WTC11 (cell line): ENCODE measurements at regions not wholly inside any gene's neighbourhood (a gene's known extent, or its start where the extent isn't known, plus 50 kb on each side); places are given as distances from the start of the nearest gene placed in this dataset.

ENCODE experiments used
- ETV6 ChIP-seq: sonication (generic); formaldehyde crosslinking; IDR thresholded peaks from 2 replicates; pipeline ENCODE4 v1.8.1; 2022; ENCODE audit warnings: mild to moderate bottlenecking, missing genetic modification reagents
- NFYB ChIP-seq: sonication (generic); formaldehyde crosslinking; conservative IDR thresholded peaks from 2 replicates; pipeline ENCODE4 v1.8.0; 2022; ENCODE audit warnings: low read depth, missing genetic modification reagents
- TF ChIP-seq, protein P1 (sequence below): fragments of 200-600 bp; IDR thresholded peaks from 2 replicates; pipeline ENCODE4 v1.8.0; 2022; ENCODE audit warnings: antibody characterized with exemption
- TF ChIP-seq, protein P2 (sequence below): sonication (generic); formaldehyde crosslinking; IDR thresholded peaks from 2 replicates; pipeline ENCODE4 v1.8.1; 2023; ENCODE audit warnings: mild to moderate bottlenecking, moderate library complexity, missing genetic modification reagents

DNA sequence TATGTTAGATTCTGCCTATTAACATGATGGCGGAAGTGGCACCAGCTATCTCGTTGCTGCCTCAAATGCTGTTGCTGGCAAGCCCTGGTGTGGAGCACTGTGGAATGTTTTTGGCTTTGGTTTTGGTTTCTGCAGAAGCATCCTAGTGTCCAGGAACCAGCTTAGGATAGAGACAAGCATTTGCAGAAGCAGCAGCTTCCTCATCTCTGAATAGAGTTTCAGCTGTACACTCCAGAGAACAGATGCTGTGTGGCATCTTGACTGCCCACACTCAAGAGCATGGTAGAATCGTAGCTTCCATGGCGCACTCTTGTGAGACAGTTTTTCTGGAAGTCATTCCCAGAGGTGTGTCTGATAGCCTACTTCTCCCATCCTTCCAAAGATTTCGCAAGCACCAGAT is 145.3 kb upstream of the RXFP2 start:
- no peak for TF ChIP-seq ETV6 (CRISPR knock-in tag)
- TF ChIP-seq, protein P1, sequence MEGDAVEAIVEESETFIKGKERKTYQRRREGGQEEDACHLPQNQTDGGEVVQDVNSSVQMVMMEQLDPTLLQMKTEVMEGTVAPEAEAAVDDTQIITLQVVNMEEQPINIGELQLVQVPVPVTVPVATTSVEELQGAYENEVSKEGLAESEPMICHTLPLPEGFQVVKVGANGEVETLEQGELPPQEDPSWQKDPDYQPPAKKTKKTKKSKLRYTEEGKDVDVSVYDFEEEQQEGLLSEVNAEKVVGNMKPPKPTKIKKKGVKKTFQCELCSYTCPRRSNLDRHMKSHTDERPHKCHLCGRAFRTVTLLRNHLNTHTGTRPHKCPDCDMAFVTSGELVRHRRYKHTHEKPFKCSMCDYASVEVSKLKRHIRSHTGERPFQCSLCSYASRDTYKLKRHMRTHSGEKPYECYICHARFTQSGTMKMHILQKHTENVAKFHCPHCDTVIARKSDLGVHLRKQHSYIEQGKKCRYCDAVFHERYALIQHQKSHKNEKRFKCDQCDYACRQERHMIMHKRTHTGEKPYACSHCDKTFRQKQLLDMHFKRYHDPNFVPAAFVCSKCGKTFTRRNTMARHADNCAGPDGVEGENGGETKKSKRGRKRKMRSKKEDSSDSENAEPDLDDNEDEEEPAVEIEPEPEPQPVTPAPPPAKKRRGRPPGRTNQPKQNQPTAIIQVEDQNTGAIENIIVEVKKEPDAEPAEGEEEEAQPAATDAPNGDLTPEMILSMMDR = no peak
- TF ChIP-seq, protein P2, sequence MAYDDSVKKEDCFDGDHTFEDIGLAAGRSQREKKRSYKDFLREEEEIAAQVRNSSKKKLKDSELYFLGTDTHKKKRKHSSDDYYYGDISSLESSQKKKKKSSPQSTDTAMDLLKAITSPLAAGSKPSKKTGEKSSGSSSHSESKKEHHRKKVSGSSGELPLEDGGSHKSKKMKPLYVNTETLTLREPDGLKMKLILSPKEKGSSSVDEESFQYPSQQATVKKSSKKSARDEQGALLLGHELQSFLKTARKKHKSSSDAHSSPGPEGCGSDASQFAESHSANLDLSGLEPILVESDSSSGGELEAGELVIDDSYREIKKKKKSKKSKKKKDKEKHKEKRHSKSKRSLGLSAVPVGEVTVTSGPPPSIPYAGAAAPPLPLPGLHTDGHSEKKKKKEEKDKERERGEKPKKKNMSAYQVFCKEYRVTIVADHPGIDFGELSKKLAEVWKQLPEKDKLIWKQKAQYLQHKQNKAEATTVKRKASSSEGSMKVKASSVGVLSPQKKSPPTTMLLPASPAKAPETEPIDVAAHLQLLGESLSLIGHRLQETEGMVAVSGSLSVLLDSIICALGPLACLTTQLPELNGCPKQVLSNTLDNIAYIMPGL (CRISPR knock-in tag) = no peak
- no peak for TF ChIP-seq NFYB (CRISPR knock-in tag)
